ENCODE measurements at regions not wholly inside any gene's neighbourhood (a gene's known extent, or its start where the extent isn't known, plus 50 kb on each side); places are given as distances from the start of the nearest gene placed in this dataset.

DNA sequence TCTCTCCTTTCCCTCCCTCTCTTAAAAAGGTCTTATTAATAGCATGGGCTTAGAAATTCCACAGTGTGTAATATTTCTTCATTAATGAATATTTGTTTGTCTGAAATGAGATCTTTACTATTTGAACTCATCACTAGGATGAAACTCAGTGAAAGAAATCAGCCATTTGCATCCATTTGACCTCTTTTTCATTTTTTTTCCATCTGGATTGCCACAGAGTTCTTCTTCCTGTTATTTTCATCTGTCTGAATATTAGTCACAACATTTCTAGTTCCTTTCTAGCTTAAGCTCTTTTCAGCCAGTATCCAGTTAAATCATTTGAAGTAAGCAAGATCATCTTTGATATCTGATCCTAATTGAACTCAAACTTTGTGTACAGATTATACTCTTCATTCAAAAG is 69.2 kb upstream of the PLS3 start:
- DNase-seq (ENCODE audit: low spot score): no peak

DNA sequence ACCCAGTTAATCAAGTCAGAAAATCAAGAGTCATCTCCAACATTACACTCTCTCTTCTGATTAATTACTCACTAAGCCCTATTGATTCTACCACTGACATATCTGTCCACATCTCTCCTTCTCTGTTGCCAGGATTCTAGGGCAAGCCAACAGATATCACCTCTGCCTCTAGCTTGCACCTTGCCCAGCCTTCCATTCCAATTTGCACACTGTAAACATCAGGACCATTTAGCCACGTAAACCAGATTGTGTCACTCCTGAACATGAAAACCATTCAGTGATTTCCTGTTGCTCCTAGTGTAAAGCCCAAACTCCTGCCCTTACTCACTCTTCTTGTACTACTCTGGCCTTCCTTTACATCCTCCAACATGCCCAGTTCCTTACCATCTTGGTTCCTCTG is 68.0 kb upstream of the PLS3 start:
- DNase-seq (ENCODE audit: low spot score): no peak

More for the DNA sequence above, 69.2 kb upstream of the PLS3 start:
- TF ChIP-seq, protein P1, sequence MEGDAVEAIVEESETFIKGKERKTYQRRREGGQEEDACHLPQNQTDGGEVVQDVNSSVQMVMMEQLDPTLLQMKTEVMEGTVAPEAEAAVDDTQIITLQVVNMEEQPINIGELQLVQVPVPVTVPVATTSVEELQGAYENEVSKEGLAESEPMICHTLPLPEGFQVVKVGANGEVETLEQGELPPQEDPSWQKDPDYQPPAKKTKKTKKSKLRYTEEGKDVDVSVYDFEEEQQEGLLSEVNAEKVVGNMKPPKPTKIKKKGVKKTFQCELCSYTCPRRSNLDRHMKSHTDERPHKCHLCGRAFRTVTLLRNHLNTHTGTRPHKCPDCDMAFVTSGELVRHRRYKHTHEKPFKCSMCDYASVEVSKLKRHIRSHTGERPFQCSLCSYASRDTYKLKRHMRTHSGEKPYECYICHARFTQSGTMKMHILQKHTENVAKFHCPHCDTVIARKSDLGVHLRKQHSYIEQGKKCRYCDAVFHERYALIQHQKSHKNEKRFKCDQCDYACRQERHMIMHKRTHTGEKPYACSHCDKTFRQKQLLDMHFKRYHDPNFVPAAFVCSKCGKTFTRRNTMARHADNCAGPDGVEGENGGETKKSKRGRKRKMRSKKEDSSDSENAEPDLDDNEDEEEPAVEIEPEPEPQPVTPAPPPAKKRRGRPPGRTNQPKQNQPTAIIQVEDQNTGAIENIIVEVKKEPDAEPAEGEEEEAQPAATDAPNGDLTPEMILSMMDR (IDR thresholded peaks at IDR 0.05; ENCODE audit: extremely low read depth, missing control alignments): no peak

GRCh38 chrX:115494161-115494560 is 66.8 kb upstream of the PLS3 start:
- no peak for DNase-seq (ENCODE audit: low spot score)
- TF ChIP-seq, protein P1 (IDR thresholded peaks at IDR 0.05; ENCODE audit: extremely low read depth, missing control alignments): no peak

More for the DNA sequence above, 68.0 kb upstream of the PLS3 start:
- TF ChIP-seq, protein P1 (IDR thresholded peaks at IDR 0.05; ENCODE audit: extremely low read depth, missing control alignments): no peak

DNA sequence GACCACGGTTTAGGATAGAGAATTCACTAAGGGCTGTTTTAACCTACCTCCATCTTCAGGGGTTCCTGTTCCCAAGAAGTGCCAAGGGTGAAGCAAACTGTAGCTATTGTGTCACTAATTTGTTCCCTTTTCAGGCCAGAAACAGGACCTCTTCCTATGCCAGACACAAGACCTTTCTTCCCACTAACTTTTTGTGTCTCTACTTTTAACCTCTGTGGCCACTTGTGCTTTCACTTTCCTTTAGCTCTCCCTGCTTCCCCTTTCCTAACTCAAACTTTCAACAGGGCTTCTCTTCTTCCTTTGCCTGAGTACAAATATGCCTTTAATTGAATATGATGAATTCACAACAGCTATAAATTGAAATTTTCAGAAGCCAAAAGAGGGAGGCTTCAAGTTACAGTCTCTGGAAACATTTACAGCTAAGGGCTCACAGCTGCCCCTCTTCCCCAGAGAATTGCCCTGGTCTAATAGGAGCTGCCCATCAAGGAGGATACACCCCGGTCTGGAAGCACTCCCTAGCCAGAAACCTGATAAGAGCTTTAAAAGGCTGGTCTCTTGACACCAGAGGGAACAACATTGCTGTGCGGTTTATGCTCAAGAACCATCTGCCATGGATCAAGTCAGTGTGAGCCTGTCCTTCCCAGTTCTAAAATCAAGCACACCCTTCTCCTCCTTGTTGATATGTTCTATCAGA is 61.7 kb upstream of the PLS3 start:
- TF ChIP-seq, protein P1 (IDR thresholded peaks at IDR 0.05; ENCODE audit: extremely low read depth, missing control alignments): no peak
- peak; percentile 3 for DNase-seq (ENCODE audit: low spot score)

GRCh38 chrX:115503099-115503498 is 57.9 kb upstream of the PLS3 start:
- TF ChIP-seq, protein P1 (IDR thresholded peaks at IDR 0.05; ENCODE audit: extremely low read depth, missing control alignments): no peak
- no peak for DNase-seq (ENCODE audit: low spot score)

GRCh38 chrX:115504167-115504566 is 56.8 kb upstream of the PLS3 start:
- peak; percentile 2 for DNase-seq (ENCODE audit: low spot score)

More at GRCh38 chrX:115504167-115504566, 56.8 kb upstream of the PLS3 start:
- TF ChIP-seq, protein P1 (IDR thresholded peaks at IDR 0.05; ENCODE audit: extremely low read depth, missing control alignments): no peak
